PC-9 (cell line): ENCODE measurements at regions not wholly inside any gene's neighbourhood (a gene's known extent, or its start where the extent isn't known, plus 50 kb on each side); places are given as distances from the start of the nearest gene placed in this dataset.

Experiments
- BruUV-seq: library from RNA; stranded (reverse); fragments of 400-500 nt; replicated peaks from 2 replicates; lab custom pipeline; 2021; lab: Mats Ljungman, UMichigan
- CTCF ChIA-PET: fragments of 300-600 bp; sonication (Branson Sonifier 250); formaldehyde crosslinking; loops from one replicate; lab custom pipeline; 2022; ENCODE audit warnings: antibody characterized with exemption; lab: Charles Lee
- POLR2A ChIA-PET: fragments of 300-600 bp; sonication (Branson Sonifier 250); formaldehyde crosslinking; loops from one replicate; lab custom pipeline; 2022; ENCODE audit warnings: antibody characterized with exemption; ENCODE audit not compliant: unreplicated experiment; lab: Charles Lee
- DNase-seq, 2 experiments: peaks; one replicate each; pipeline versions ENCODE4 v3.0.0 to v3.0.0-alpha.2; 2015 to 2022; ENCODE audit warnings: mixed read lengths in 1 of 2
- H2AFZ ChIP-seq: fragments of 200-600 bp; sonication (generic); 2 replicates; pipeline ENCODE4 v1.8.1; 2017; ENCODE audit warnings: antibody characterized with exemption
- H3F3A ChIP-seq: fragments of 200-600 bp; sonication (generic); 2 replicates; pipeline ENCODE4 v1.8.1; 2017; ENCODE audit warnings: antibody characterized with exemption, mild to moderate bottlenecking, low read depth; ENCODE audit not compliant: insufficient read depth
- H3K27ac ChIP-seq: fragments of 200-600 bp; sonication (generic); 2 replicates; pipeline ENCODE4 v1.6.1; 2016; ENCODE audit warnings: mixed run types
- H3K27me3 ChIP-seq: fragments of 200-600 bp; sonication (generic); 2 replicates; pipeline ENCODE4 v1.6.1; 2016; ENCODE audit warnings: low read depth, mixed run types; ENCODE audit not compliant: insufficient read depth
- H3K36me3 ChIP-seq: fragments of 200-600 bp; sonication (generic); 2 replicates; pipeline ENCODE4 v1.6.1; 2016; ENCODE audit warnings: low read depth, mixed run types
- H3K4me1 ChIP-seq: fragments of 200-600 bp; sonication (generic); replicated peaks from 2 replicates; pipeline ENCODE4 v1.6.1; 2016; ENCODE audit warnings: mixed run types; ENCODE audit not compliant: insufficient read depth
- H3K4me2 ChIP-seq: fragments of 200-600 bp; sonication (generic); 2 replicates; pipeline ENCODE4 v1.6.1; 2017; ENCODE audit warnings: mixed run types
- H3K4me3 ChIP-seq: fragments of 200-600 bp; sonication (generic); 2 replicates; pipeline ENCODE4 v1.6.1; 2016; ENCODE audit warnings: mixed run types
- H3K79me2 ChIP-seq: fragments of 200-600 bp; sonication (generic); 2 replicates; pipeline ENCODE4 v1.6.1; 2017; ENCODE audit warnings: low read depth, mixed run types
- H3K9me2 ChIP-seq: fragments of 200-600 bp; sonication (generic); 2 replicates; pipeline ENCODE4 v1.8.1; 2017; ENCODE audit warnings: mild to moderate bottlenecking; ENCODE audit not compliant: insufficient read depth
- H3K9me3 ChIP-seq: fragments of 200-600 bp; sonication (generic); 2 replicates; pipeline ENCODE4 v1.8.1; 2016; ENCODE audit warnings: low read depth; ENCODE audit not compliant: insufficient read depth
- H4K20me1 ChIP-seq: fragments of 200-600 bp; sonication (generic); 2 replicates; pipeline ENCODE4 v1.8.1; 2017; ENCODE audit not compliant: insufficient read depth
- EZH2 ChIP-seq: fragments of 200-600 bp; sonication (generic); IDR thresholded peaks from 2 replicates; pipeline ENCODE4 v1.8.0; 2017; ENCODE audit warnings: antibody characterized with exemption, low read depth
- intact Hi-C: fragments of 100-400 bp; cut with micrococcal nuclease; formaldehyde crosslinking; loops from one replicate; pipeline ENCODE4 v1.10.0; 2022; ENCODE audit not compliant: unreplicated experiment
- TF ChIP-seq, protein P1 (sequence below): fragments of 200-600 bp; sonication (generic); conservative IDR thresholded peaks from 2 replicates; pipeline ENCODE4 v1.6.1; 2017; ENCODE audit warnings: mixed run types, antibody characterized with exemption, mild to moderate bottlenecking, moderate library complexity

DNA sequence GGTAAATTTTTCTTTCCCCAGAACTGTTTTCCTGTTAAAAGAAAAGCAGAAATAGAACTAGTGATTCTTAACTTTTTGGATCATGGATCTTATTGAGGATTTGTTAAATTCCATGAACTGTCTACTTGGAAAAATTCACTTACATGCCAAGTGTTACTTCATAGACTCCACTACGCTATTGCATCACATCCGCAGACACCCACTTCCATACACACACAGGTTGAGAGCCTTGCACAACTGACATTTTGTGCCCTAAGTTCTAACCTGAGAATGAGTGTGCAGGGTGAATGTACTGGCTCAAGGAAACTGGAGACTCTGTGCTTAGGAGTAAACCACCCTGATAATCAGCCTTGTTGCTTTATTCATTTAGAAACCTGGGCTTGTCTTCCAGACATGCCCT, 250.5 kb upstream of the EDA2R start:
- Histone ChIP-seq H3K9me2 (no peaks in the 10 kb centered on the region), H3K4me1 (no peaks in the 10 kb centered on the region), H3K27ac (no peak overlapping the region), H3K4me2 (no peak overlapping the region), H3K9me3 (no peaks in the 10 kb centered on the region), H3F3A (no peaks in the 10 kb centered on the region), H3K27me3 (no peaks in the 10 kb centered on the region), H3K36me3 (no peaks in the 10 kb centered on the region), H3K79me2 (no peaks in the 10 kb centered on the region), H3K4me3 (no peak overlapping the region), H2AFZ (no peak overlapping the region), H4K20me1 (no peaks in the 10 kb centered on the region)
- no TSS peak for BruUV-seq
- no peak for TF ChIP-seq EZH2
- TF ChIP-seq, protein P1, sequence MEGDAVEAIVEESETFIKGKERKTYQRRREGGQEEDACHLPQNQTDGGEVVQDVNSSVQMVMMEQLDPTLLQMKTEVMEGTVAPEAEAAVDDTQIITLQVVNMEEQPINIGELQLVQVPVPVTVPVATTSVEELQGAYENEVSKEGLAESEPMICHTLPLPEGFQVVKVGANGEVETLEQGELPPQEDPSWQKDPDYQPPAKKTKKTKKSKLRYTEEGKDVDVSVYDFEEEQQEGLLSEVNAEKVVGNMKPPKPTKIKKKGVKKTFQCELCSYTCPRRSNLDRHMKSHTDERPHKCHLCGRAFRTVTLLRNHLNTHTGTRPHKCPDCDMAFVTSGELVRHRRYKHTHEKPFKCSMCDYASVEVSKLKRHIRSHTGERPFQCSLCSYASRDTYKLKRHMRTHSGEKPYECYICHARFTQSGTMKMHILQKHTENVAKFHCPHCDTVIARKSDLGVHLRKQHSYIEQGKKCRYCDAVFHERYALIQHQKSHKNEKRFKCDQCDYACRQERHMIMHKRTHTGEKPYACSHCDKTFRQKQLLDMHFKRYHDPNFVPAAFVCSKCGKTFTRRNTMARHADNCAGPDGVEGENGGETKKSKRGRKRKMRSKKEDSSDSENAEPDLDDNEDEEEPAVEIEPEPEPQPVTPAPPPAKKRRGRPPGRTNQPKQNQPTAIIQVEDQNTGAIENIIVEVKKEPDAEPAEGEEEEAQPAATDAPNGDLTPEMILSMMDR, result no peak
- intact Hi-C loops, result no loop called here
- ChIA-PET CTCF (no interaction called here), POLR2A (no interaction called here)
- DNase-seq, result no peak

DNA sequence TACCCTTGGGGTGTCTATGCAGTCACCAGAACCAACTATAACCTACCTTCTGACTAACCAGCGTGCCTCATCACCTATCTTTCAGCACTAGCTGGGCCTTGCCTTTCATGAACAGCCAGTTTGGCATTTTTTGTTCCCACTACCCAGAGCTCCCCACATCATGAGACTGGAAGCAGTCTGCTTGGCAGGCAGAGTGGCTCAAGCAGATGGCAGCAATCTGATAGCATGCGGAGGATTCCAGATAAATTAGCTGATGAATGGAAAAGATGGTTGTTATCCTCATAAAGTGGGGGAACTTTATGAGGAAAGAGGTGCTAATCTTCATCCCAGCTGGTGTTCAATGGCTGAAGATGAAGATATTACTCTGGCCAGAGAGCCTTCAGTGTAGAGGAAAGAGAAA, 243.2 kb upstream of the EDA2R start:
- no peak for DNase-seq
- no peaks in the 10 kb centered on the region for H3F3A ChIP-seq
- H4K20me1 ChIP-seq, result no peaks in the 10 kb centered on the region
- ChIA-PET POLR2A (no interaction called here), CTCF (no interaction called here)
- no peaks in the 10 kb centered on the region for H3K79me2 ChIP-seq
- H3K9me2 ChIP-seq, result no peaks in the 10 kb centered on the region; the same call in 1 of the 2 replicates
- BruUV-seq, result no TSS peak
- no peak overlapping the region for H3K4me3 ChIP-seq
- no peaks in the 10 kb centered on the region for H3K36me3 ChIP-seq
- no peak overlapping the region for H3K4me2 ChIP-seq
- H3K9me3 ChIP-seq, result no peaks in the 10 kb centered on the region
- H3K27me3 ChIP-seq, result no peaks in the 10 kb centered on the region
- no peaks in the 10 kb centered on the region for H3K4me1 ChIP-seq
- no peak overlapping the region for H3K27ac ChIP-seq
- TF ChIP-seq, protein P1, result no peak
- no peak for TF ChIP-seq EZH2
- intact Hi-C loops, result no loop called here
- no peak overlapping the region for H2AFZ ChIP-seq

DNA sequence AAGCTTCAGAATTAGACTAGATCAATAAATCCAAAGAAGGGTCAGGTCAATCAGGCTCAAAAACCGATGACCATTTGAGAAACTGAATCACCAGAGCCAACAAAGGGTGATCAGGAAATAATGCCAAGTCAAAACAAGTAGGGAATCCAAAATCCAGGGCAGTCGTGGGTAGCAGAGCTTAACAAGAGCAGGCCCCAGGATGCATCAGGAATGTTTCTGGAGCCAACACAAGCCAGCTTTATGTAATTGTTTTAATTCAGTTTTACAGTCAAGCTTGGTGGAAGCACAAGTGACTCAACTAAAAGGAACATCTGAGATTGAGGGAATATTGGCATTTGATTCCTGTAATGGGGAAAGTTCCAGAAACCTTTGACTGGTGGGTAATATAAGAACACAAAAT, 237.9 kb upstream of the EDA2R start:
- Histone ChIP-seq H3K27ac (no peak overlapping the region), H3K4me2 (no peak overlapping the region), H3K4me3 (no peak overlapping the region), H4K20me1 (no peaks in the 10 kb centered on the region), H3K27me3 (no peaks in the 10 kb centered on the region), H3F3A (no peaks in the 10 kb centered on the region), H2AFZ (no peak overlapping the region), H3K9me3 (no peaks in the 10 kb centered on the region), H3K9me2 (no peaks in the 10 kb centered on the region), H3K4me1 (no peaks in the 10 kb centered on the region), H3K79me2 (no peaks in the 10 kb centered on the region), H3K36me3 (no peaks in the 10 kb centered on the region)
- intact Hi-C loops, result no loop called here
- CTCF ChIA-PET, result no interaction called here
- DNase-seq, result no peak
- no TSS peak for BruUV-seq
- POLR2A ChIA-PET, result no interaction called here
- TF ChIP-seq, protein P1, result no peak
